Gastrocnemius medialis (tissue), 4 donors: ENCODE measurements at regions not wholly inside any gene's neighbourhood (a gene's known extent, or its start where the extent isn't known, plus 50 kb on each side); places are given as distances from the start of the nearest gene placed in this dataset.

Source experiments
- ATAC-seq, 2 donors: fragments of 150-250 bp; one replicate each; pipeline ENCODE4 v1.9.1; 2016
- DNase-seq, 2 donors: peaks; one replicate each; pipeline ENCODE4 v3.0.0-alpha.2; 2019
- H3K27ac ChIP-seq, 4 donors: fragments of 200-600 bp; sonication (generic); 1 replicate in 1 of 4; 2 replicates in 3 of 4; pipeline ENCODE4 v1.5.1; 2016 to 2018; ENCODE audit warnings: mild to moderate bottlenecking in 2 of 4, moderate library complexity in 1 of 4
- H3K27me3 ChIP-seq, 3 donors: fragments of 200-600 bp; sonication (generic) in 2 of 3; 1 replicate in 1 of 3; 2 replicates in 2 of 3; pipeline versions ENCODE4 v1.5.1 to v1.6.0; 2016 to 2019; ENCODE audit warnings: mild to moderate bottlenecking in 1 of 3, moderate library complexity in 1 of 3
- H3K36me3 ChIP-seq, 2 donors: fragments of 200-600 bp; sonication (generic) in 1 of 2; one replicate each; pipeline ENCODE4 v1.5.1; 2017 to 2018
- H3K4me1 ChIP-seq, 2 donors: fragments of 200-600 bp; sonication (generic) in 1 of 2; one replicate each; pipeline ENCODE4 v1.5.1; 2016 to 2017; ENCODE audit warnings: mild to moderate bottlenecking in 2 of 2
- H3K4me3 ChIP-seq, 4 donors: fragments of 200-600 bp; sonication (generic) in 3 of 4; 1 replicate in 1 of 4; 2 replicates in 3 of 4; pipeline ENCODE4 v1.5.1; 2016 to 2019; ENCODE audit warnings: mild to moderate bottlenecking in 2 of 4
- H3K9me3 ChIP-seq, 3 donors: fragments of 200-600 bp; sonication (generic) in 2 of 3; 1 replicate in 1 of 3; 2 replicates in 2 of 3; pipeline ENCODE4 v1.5.1; 2016 to 2019
- POLR2A ChIP-seq, 2 donors: fragments of 450-650 bp; IDR thresholded peaks; one replicate each; pipeline ENCODE4 v1.6.1; 2017; ENCODE audit warnings: antibody characterized with exemption in 2 of 2, mild to moderate bottlenecking in 2 of 2, moderate library complexity in 2 of 2
- in situ Hi-C, 4 donors: fragments of 200-750 bp; cut with MboI; loops; one replicate each; pipeline versions ENCODE4 v1.15.0 to v1.8.0; 2017; ENCODE audit warnings: low sequenced_read_pairs in 4 of 4
- intact Hi-C: fragments of 100-400 bp; cut with DNase I; formaldehyde crosslinking; loops from one replicate; pipeline ENCODE4 v1.15.1; 2023; ENCODE audit warnings: low total_unique reads
- TF ChIP-seq, protein P1 (sequence below), 5 experiments: fragments of 450-650 bp in 3 of 5; fragments of 200-600 bp in 2 of 5; sonication (generic) in 2 of 5; IDR thresholded peaks in 4 of 5; conservative IDR thresholded peaks in 1 of 5; 1 replicate in 4 of 5; 2 replicates in 1 of 5; pipeline ENCODE4 v1.5.1; 2016 to 2019; ENCODE audit warnings: antibody characterized with exemption in 5 of 5, mild to moderate bottlenecking in 3 of 5, moderate library complexity in 3 of 5

DNA sequence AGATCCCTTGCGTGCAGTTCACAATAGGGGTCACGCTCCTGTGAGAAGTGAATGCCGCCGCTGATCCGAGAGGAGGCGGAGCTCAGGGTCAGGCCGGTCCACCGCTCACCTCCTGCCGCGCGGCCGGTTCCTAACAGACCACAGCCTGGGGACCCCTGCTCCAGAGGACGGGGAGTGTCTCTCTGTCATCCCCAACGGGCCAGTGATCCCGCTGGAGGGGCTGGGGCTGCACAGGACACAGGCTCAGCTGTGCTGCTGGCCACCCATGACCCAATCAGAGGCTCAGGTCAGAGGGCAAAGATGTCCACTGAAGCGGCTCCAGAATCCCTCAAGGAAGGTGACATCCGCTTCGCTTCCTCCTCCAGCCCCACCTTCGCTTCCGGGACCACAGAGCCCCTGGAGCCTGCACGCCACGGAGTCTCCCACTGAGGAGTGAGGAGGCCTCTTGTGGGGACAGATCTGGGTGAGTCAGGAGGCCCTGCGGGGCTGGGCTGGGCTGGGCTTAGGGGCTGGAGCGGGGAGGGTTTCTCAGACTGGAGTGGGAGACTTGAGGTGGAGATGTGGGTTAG is 115.4 kb downstream of the METRNL start:
- in situ Hi-C loops: no loop called here
- no peaks in the 10 kb centered on the region for H3K36me3 ChIP-seq
- H3K27me3 ChIP-seq: peaks cover 0 to 4% (median 2%) of the 10 kb centered on the region in 3 donors
- TF ChIP-seq, protein P1, sequence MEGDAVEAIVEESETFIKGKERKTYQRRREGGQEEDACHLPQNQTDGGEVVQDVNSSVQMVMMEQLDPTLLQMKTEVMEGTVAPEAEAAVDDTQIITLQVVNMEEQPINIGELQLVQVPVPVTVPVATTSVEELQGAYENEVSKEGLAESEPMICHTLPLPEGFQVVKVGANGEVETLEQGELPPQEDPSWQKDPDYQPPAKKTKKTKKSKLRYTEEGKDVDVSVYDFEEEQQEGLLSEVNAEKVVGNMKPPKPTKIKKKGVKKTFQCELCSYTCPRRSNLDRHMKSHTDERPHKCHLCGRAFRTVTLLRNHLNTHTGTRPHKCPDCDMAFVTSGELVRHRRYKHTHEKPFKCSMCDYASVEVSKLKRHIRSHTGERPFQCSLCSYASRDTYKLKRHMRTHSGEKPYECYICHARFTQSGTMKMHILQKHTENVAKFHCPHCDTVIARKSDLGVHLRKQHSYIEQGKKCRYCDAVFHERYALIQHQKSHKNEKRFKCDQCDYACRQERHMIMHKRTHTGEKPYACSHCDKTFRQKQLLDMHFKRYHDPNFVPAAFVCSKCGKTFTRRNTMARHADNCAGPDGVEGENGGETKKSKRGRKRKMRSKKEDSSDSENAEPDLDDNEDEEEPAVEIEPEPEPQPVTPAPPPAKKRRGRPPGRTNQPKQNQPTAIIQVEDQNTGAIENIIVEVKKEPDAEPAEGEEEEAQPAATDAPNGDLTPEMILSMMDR (IDR thresholded peaks at IDR 0.05 in 4 of 5, conservative IDR thresholded peaks at IDR 0.05 in 1 of 5): no peak
- TF ChIP-seq POLR2A (IDR thresholded peaks at IDR 0.05): no peak
- peak in 1 of 2 donors; percentile 1 for DNase-seq
- H3K4me1 ChIP-seq: peaks cover 18 to 26% of the 10 kb centered on the region in 2 donors
- ATAC-seq: no peak
- peak overlapping the region; percentile 37 to 62 (median 60) for H3K27ac ChIP-seq
- intact Hi-C loops: no loop called here
- H3K9me3 ChIP-seq: no peaks in the 10 kb centered on the region
- H3K4me3 ChIP-seq: no peak overlapping the region

DNA sequence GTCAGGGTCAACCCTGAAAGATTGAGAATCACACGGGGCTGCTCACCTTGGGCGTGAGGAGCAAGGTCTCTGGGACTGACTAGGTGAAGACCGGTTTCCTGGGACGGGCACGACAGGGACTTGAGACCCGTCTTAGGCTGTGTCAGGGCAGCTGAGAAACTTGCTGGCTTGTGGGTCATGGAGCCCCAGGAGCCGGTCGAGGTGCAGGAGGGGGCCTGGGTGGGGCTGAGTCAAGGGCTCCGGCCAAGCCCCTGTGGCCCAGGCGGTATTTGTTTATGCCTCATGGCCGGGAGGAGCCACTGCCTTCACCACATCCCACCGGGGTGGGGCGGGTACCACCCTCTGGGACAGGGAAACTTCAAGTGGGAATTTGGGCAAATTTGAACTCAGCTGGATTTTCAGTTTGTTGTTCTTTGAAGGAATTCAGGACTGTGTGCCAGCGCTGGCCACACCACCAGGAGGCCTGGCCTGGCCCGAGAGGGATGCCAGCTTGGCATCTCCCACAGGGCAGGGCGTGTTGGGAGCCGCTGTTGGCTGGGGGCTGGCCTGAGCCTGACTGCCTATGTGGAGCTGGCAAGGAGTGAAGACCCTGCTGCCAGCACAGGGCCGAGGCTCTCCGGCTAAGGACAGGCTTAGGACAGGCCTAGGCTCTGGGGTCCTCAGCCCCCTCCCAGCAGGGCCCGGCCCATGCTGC is 116.1 kb downstream of the METRNL start:
- in situ Hi-C loops: no loop called here
- Histone ChIP-seq H3K4me3 (no peak overlapping the region), H3K27me3 (peaks cover 0 to 4% (median 0%) of the 10 kb centered on the region in 3 donors), H3K9me3 (no peaks in the 10 kb centered on the region), H3K27ac (peak overlapping the region; percentile 37 to 62 (median 60)), H3K36me3 (no peaks in the 10 kb centered on the region), H3K4me1 (peaks cover 25 to 33% of the 10 kb centered on the region in 2 donors)
- peak; percentile 9 to 58 for DNase-seq
- peak; percentile 2 to 16 for ATAC-seq
- no peak for TF ChIP-seq POLR2A (IDR thresholded peaks at IDR 0.05)
- intact Hi-C loops: no loop called here

DNA sequence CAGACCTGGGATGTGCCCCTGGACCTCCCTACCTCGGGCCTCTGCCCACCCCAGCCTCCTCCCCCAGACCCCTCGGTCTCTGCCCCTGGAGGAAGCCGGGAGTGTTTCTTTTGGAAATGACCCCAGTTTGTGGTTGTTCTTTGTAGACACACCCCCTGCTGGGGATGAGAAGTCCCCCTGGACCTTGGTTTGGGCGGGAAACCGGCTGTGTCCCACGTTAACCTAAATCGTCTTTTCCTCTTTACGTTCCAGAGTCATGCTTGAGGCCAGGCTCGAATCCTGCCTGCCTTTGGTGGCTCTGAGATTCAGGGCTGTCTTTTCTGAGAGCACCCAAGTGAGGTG is 116.6 kb downstream of the METRNL start:
- peak; percentile 5 to 54 for DNase-seq
- peak overlapping the region; percentile 37 to 62 (median 60) for H3K27ac ChIP-seq
- intact Hi-C loops: no loop called here

DNA sequence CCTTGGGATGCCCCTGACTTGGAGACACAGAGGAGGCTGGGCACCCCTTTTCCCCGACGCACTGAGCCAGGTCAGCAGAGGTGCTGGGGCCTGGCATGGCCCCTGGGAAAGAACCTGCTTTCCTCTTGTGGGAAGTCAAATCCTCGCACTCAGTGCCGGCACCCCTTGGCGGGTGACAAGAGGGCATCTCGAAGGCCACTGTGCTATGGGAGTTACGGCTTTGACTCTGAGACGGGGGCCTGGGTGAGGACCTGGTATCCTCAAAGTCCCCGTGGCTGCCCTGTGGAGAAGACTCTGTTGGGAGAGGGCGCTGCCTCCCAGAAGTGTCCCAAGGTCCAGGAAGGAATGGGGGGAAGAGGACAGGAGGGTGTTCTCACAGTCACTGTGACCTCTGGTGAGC is 117.0 kb downstream of the METRNL start:
- TF ChIP-seq POLR2A (IDR thresholded peaks at IDR 0.05): no peak
- TF ChIP-seq, protein P1 (IDR thresholded peaks at IDR 0.05 in 4 of 5, conservative IDR thresholded peaks at IDR 0.05 in 1 of 5): no peak
- DNase-seq: peak in 1 of 2 donors; percentile 1
- intact Hi-C loops: no loop called here

More for the DNA sequence above, 116.6 kb downstream of the METRNL start:
- Histone ChIP-seq H3K4me3 (no peak overlapping the region), H3K4me1 (peaks cover 29 to 38% of the 10 kb centered on the region in 2 donors), H3K36me3 (no peaks in the 10 kb centered on the region), H3K9me3 (no peaks in the 10 kb centered on the region), H3K27me3 (no peaks in the 10 kb centered on the region)
- in situ Hi-C loops: no loop called here
- TF ChIP-seq POLR2A (IDR thresholded peaks at IDR 0.05): no peak
- TF ChIP-seq, protein P1 (IDR thresholded peaks at IDR 0.05 in 4 of 5, conservative IDR thresholded peaks at IDR 0.05 in 1 of 5): no peak
- ATAC-seq: no peak

DNA sequence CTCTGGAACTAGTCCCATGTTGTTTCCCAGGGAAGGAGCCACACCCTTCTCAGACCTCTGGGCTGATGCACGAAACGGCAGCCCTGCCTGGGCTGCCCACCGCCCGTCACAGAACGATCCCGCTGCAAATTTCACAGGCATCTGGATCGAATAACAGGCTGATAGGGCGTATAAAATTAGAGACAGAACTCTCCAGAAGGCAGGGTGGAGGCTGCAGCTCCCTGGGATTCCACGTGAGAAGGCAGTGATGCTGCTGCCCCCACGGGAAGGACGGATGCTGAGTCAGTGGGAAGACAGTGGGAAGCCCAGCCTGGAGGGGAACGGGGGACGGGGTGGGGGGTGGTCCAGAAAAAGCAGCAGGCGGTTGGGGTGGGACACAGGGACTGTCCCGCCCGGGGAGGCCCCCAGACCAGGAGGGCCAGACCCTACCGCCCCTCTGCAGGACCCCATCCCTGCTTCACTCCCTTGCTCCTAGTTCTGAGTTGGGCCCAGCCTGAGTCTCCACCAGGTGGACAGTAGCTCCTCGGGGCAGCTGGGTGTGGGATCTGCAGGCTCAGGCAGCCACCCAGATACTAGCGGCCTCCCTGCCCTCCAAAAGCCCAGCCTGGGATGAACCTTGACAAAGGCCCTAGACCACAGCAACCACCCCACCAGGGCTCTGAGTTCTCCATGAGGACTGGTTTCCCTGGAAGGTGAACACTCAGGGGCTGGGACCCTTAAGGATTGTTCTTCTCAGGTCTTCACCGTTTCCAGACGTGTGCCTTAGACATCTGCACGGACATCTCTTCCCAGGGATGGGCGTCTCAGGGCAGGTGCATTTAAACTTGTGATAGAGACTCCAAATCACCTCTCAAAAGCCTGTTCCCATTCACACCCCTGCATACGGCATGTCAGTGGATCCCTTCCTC is 117.8 kb downstream of the METRNL start:
- DNase-seq (peak in 1 of 2 donors; percentile 1), ATAC-seq (no peak)
- no peak overlapping the region for H3K27ac ChIP-seq
- TF ChIP-seq, protein P1 (IDR thresholded peaks at IDR 0.05 in 4 of 5, conservative IDR thresholded peaks at IDR 0.05 in 1 of 5): no peak
- TF ChIP-seq POLR2A (IDR thresholded peaks at IDR 0.05): no peak
- in situ Hi-C loops: no loop called here
- H3K27me3 ChIP-seq: no peaks in the 10 kb centered on the region
- no peaks in the 10 kb centered on the region for H3K36me3 ChIP-seq
- no peaks in the 10 kb centered on the region for H3K9me3 ChIP-seq
- intact Hi-C loops: no loop called here
- H3K4me3 ChIP-seq: no peak overlapping the region
- peaks cover 38 to 39% of the 10 kb centered on the region in 2 donors for H3K4me1 ChIP-seq

More for the DNA sequence above, 117.0 kb downstream of the METRNL start:
- Histone ChIP-seq H3K36me3 (no peaks in the 10 kb centered on the region), H3K27me3 (no peaks in the 10 kb centered on the region), H3K27ac (peak overlapping the region; percentile 1 to 62 (median 48)), H3K9me3 (no peaks in the 10 kb centered on the region), H3K4me1 (peaks cover 30 to 39% of the 10 kb centered on the region in 2 donors), H3K4me3 (no peak overlapping the region)
- in situ Hi-C loops: no loop called here
- ATAC-seq: no peak
